ENCODE measurements at regions not wholly inside any gene's neighbourhood (a gene's known extent, or its start where the extent isn't known, plus 50 kb on each side); places are given as distances from the start of the nearest gene placed in this dataset.

DNA sequence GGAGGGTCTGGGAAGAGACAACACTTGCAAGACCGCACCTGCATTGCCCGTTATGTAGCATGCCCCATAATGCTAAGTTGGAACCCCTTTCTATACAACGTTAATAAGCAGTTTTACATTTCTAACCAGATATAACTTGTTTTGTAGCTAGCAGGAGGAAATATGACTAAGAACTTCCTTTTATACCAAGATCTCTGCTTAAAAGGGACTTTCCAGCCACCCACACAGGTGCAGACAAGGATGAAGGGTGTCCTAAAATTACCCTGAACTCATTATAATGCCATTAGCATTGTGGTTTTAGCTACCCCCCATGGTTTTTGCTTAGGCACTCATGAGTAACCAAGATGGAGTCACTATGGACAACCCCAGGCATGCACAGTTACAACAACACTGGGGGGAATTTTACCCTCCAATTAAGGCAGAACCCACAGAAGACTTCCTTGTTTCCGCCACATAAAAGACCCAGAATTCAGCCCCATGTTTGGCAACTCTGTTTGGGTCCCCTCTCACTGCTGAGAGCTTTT lies 362.8 kb downstream of the CBLN2 start:
- peak; percentile 44 for DNase-seq (ENCODE audit: low spot score)

DNA sequence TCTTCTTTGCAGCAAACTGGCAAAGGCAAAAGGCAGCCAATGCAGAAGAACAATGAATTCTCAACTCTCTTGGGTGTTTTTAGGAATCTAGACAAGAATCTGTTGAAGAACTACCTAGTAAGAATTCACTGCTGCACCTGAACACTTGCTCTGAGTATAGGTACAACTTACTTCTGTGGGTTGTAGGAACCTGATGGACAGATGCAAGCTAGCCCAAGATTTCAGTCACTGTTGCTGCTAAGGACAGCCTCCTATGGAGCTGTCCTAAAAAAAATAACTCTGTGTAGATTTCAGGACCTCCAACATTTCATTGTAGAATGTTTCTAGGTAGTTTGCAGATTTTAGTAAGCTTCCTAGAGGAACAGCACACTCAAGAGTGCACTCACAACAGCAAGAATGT lies 363.5 kb downstream of the CBLN2 start:
- no peak for DNase-seq (ENCODE audit: low spot score)

DNA sequence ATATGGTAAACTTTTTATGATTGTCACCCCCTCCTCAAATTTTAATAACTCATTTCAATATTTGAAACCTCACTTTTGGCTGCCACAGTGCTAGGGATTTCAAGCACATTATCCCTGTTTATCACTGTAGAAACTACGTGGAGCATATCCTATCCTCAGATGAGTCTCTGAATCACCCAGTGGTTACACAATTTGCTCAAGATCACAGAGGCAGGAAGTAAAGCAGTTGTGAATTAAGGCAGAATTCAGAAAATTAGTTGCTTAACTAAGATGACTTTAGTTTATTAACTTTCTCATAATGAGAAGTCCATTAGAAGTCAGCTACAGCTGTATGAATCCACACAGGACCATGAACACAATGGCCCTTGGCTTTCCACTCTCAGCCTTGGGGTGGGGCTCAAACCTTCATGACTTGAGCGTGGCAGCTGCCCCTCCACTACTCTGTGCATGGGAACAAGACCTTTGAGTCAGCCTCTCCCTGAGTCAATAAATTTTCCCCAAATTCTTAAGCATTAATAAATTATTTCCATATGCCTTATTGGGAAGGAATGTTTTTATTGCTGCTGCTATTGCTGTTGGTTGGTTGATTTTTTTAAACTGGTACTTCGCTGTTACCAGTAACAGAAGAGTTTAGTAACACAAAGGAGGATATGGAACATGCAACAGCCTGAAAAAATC lies 369.0 kb downstream of the CBLN2 start:
- DNase-seq (ENCODE audit: low spot score): no peak

DNA sequence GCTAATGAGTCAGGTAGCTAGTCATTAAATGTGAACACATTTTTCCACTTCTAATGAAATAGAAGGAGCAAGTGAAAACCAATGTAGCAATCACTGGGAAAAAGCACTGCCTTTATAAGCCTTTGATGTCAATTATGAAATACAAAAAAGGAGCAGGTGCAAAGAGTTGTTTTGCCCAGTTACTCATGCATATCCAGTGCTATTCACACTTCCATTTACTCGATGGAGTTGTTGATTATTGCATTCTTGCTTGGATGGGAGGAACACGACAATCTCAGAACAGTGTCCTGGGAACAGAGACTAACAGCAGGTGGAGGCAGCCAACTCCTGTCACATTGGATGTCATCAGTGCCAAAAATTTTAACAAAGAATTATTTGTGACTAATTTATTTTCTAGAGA lies 372.5 kb downstream of the CBLN2 start:
- DNase-seq (ENCODE audit: low spot score): no peak

DNA sequence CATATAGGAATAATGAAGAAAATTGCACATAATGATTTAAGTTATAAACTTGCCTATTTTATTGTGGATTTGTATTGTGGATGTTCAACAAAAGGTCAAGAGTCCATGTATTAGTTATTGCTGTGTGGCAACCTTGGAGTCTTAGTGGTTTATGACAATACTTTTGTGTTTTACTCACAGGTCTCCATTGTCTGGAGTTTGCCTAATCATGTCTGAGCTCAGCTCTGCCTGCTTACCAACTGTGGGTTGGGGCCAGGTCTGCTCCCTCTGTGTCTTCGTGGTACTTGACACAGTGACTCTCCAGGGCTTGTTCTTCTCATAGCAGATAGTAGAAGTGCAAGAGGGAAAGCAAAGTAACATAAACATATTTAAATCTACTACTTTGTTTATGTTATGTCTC lies 382.5 kb downstream of the CBLN2 start:
- DNase-seq (ENCODE audit: low spot score): no peak

DNA sequence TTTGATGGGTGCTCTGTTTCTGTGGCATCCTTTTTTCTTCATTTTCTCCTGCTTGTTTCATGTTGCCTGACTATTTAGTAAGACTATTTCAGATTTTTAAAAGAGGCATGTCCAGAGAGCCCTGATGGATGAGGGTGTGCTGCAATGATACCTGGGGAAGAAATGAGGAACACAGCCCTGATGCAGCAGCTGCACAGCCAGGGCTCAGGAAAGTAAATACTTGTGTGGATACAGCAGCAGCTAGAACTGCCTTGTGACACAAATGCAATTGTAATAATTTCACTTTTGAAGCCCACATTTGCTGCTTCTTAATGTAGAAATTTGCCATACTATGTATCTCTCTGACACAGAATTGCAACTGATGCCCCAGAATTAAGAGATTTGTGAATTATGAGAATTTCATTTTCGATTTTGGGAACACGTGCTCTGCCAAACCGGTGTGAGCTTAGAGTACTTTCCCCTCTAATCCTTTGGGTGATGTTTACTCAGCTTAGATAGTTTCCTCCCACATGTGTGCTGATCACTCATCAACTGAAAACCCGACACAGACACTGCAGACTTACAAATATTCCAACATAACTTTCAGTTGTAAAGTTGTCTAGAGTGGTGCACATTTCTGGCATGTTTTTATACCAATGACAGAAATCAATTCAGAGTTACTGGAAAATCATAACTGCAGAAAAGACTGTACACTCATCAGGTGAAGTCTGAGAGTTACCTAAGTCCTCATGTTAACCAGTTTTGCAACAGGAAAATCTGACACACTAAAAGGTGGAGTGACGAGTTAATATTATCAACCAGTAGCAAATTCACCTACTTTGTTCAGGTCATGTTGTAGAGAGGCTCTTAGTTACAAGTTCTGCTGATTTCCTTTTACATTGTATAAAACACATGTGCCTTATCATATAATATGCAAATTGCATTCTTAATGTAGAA lies 383.4 kb downstream of the CBLN2 start:
- DNase-seq (ENCODE audit: low spot score): no peak

DNA sequence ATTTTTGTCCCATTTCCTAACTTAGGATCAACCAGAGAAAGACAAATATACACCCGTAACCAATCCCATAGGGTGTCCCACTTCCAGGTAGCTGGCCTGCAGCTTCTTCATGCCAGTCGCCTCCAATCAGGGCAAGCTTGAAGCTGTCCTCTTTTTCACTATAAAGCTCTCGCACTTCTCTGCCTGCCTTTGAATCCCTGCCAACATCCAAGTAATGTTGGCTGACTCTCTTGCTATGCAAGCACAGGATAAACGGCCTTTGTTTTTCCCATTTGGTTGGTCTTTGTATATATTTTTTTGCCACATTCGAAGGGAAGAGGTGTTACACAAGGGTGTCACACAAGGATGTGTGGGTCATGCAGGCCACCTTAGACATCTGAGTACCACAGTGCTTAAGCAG lies 388.8 kb downstream of the CBLN2 start:
- DNase-seq (ENCODE audit: low spot score): no peak

DNA sequence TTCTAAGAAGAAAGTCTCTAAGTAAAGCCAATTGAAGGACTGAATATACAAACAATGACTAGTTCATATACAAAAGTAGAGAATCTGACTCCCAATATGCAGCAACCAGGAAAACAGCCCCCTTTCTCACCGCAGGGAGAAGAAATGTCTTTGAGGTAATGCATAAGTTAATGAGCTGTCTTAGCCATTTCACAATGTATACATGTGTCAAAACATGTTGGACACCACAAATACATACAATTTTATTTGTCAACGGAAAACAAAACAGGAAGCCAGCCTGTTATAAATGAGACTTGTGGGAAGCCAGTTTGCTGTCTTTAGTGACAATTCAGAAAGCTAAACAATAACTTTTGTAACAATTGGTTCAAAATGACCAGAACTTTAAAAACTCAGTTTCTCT lies 389.2 kb downstream of the CBLN2 start:
- no peak for DNase-seq (ENCODE audit: low spot score)

DNA sequence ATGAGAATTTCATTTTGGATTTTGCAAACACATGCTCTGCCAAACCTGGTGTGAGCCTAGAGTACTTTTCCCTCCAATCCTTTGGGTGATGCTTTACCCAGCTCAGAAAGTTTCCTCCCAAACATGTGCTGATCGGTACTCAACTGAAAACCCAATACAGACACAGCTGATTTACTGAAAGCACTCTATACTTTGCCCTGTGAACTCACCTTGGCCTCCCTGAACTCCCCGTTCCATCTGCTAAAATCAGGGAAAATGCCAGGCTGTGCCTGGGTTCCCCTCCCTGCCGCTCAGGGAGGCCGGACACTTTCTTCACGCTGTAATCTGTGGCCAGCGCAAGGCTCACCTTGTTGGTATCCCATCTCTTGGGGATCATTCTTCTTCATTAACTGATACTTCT lies 391.2 kb downstream of the CBLN2 start:
- DNase-seq (ENCODE audit: low spot score): no peak

DNA sequence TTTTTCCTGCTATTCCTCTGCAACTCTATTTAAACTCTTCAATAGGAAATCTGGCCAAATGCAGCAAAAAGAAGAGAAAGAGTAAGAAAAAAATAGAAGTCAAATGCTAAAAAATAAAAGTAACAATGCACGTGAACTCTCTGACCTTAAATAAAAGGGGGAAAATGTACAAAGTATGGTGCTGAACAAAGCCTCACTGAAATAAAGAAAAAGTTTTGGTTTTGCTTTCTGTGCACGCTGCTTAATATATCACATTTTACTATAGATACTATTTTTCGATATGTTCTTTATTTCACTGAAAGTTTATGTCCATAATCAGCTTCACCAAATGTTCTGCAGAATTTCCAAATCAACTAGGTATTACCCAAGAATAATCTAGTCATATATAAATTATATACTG lies 396.3 kb downstream of the CBLN2 start:
- DNase-seq (ENCODE audit: low spot score): no peak

DNA sequence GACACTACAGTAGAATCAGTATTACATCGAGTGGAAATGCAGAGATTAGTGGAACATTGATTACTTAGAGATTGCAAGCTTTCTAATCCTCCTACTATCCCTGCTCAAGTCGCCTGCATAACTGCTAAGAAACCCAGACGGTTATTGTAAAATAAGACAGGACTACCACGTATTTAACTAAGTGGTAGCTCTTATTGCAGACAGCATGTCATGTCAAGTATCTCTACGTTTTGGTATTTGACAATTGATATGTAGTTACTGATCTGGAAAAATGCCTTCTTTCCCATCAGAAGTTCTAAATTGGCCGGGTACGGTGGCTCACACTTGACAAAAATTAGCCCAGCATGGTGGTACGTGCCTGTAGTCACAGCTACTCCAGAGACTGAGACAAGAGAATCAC lies 404.1 kb downstream of the CBLN2 start:
- no peak for DNase-seq (ENCODE audit: low spot score)

DNA sequence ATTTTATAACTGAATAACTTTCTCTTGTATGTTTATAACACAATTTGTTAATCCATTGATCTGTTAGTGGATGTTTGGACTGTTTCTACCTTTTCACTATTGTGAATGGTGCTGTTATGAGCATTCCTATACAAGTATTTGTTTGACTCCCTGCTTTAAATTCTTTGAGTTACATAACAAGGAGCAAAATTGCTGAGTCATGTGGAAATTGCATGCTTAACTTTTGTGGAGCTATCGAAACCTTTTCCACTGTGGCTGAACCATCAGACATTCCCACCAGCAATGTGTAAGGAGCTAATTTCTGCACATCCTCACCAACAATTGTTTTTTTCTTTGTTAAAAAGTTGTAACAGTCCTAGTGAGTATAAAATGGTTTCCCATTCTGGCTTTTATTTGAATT lies 415.5 kb downstream of the CBLN2 start:
- no peak for DNase-seq (ENCODE audit: low spot score)

DNA sequence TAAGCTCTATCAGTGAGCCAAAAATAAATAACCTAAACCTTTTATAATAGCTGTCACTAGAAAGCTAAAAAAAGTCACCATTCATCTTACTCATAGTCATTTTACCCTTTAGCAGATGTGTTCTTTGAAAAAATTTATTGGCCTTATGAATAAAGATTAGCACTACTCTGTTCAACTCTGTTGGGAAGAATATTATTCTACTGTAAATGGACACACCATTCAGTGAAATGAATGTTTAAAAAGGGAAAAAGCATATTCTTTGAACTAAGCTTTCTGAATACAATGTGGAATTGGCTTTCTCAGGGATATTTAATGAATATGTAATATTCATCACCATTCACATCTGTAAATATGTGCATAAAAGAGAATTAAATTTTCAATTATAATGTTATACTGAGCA lies 422.0 kb downstream of the CBLN2 start:
- DNase-seq (ENCODE audit: low spot score): no peak

DNA sequence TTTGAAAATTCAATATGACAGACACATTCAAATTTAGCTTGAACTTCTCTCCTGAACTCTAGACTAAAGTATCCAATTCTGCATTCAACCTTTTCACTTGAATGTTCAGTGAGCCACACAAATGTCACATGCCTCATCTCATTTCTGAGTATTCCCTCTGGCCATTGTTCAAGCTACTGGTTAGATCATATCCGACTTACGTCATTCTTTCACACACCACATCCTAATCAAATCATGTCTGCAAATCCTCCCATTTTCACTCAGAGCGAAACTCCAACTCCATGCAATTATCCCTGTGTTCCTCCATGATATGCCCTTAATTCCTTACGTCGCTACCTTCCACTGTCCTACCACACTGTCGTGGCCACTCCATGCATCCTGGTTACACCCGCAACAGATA lies 425.1 kb downstream of the CBLN2 start:
- DNase-seq (ENCODE audit: low spot score): no peak

DNA sequence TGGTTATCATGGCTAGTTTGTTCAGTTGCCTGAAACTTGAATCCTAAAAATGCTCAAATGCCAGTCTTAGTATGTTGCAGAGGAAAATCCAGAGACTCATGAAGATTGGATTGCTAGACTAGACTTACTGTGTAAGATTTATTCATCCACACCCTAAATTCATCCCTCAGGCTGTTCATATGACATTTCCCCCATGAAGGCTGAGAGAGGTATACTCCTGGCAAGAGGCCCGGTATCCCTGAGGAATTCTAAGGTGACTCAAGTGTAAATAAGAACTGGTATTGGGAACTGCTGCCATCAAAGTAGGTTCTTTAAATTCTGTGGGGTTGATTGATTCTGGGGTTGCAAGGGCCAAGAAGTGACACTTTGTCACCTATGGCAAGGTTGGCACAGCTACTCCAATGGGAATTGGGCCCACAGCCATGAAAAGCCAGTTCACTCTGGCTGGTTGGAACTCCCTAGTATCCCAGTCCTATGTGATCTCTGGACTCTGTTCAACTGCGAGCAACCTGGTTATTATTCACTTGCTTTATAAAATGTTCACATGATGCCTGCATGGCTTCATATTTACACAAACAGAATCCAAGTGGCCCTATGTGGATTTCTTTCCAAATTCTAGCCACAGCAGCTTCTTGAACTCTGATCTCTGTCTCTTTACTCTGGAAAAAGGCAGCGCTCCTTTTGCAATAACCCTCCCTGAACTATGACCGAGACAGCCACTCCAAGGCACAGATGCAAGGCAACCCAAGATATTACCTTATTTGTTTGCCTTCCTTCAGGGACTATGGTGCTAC lies 429.1 kb downstream of the CBLN2 start:
- no peak for DNase-seq (ENCODE audit: low spot score)

DNA sequence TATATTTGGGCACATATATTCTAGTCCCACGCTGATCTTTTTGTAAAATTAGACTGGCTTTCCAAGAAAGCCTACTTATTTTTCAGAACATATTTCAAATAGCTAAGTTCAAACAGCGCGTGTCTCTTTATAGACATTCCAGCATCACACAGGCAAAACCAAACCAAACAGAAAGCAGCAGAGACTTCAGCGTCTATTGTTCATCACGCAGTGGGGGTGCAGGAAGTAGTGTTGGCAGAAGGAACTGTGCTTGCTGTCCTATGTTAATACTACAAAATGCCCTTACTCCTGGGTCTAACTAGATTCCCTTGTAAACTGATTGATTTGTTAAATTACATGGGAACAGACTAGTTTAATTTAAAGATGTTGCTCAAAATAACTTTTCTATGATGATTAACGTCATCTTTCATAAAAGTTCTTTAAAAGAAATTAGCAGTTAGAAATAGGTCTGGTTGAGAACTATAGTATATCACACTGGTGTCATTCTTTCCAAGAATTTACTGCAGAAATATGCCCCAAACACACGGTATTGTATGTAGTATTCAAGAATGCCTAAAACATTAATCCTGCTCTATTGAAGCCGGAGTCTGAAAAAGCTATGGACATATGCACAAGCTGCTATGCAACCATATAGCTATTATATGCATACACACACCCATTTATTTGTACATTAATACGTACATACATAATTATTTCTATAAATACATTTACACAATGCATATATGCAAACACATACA lies 436.3 kb downstream of the CBLN2 start:
- no peak for DNase-seq (ENCODE audit: low spot score)

DNA sequence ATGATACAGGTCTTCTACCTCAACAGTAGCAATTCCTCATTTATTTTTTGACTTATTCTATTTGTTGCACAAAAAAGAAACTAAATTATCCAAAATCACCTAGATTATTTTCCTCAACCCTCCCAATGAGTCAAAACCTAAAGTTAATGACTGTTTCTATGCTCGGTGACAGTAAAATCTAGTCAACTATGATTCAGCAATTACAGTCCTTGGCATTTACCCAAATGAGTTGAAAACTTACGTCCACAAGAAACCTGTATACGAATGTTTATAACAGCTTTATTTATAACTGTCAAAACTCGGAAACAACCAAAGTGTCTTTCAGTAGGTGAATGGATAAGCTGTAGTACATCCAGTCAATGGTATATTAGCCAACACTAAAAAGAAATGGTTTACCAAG lies 439.3 kb downstream of the CBLN2 start:
- DNase-seq (ENCODE audit: low spot score): no peak

DNA sequence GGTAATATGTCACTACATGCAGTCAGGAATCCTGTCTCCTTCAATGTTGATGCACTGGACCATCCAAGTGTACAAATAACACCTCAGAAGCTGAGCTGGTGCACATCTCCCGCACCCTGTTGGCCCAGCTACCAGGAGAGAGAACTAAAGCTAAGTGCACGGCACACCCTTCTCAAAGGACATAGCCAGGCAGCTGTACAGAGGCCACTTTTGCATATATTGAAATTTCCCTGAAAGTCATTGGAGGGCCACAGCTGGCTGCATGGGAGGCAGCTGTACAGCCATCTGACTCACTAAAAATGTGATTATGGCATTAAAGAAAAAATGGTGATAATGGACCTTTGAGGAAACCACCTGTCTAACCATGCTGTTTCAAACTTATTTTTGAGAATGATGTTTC lies 441.7 kb downstream of the CBLN2 start:
- DNase-seq (ENCODE audit: low spot score): no peak

DNA sequence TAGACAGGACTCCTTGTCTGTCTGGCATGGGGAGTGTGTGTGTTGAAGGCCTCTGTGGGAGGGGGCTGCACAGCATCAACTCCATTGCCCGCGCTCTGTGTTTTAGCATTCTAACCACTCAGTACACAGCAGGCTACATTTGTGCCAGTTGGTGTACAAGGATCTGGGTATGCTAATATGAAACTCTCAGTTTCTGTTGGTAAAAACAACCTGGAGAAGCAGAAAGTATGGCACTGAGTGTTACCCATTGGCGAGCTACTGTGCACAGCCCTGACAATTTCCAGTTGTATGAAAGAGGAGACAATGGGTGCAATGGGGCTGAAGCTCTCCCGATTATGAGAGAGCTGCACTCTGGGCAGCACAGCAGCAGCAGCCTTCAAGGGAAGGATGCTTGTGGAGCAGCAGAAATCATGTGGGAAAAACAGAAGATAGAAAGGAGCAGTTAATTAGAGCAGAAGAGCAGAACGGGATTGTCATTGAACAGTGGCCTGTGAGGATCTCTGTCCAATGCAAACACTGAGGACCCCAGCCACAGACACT lies 443.6 kb downstream of the CBLN2 start:
- no peak for DNase-seq (ENCODE audit: low spot score)

DNA sequence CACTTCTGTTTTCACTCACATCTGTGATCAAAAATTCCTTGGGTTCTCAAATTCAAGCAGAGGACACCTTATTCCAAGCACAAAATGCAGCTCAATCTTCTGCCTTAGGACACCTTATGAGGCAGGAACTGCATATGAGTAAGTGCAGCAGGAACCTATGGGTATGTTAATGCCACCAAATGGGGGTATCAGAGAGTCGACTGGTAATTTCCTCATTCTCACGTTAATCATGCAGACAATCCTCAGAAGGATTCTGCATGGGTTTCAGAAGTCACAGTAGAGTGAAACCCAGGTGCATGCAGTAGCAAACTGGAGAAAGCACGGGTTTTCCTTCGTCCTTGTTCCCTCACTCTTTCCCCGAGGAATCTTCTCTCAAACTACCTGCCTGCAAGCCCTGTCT lies 452.8 kb downstream of the CBLN2 start:
- DNase-seq (ENCODE audit: low spot score): no peak

DNA sequence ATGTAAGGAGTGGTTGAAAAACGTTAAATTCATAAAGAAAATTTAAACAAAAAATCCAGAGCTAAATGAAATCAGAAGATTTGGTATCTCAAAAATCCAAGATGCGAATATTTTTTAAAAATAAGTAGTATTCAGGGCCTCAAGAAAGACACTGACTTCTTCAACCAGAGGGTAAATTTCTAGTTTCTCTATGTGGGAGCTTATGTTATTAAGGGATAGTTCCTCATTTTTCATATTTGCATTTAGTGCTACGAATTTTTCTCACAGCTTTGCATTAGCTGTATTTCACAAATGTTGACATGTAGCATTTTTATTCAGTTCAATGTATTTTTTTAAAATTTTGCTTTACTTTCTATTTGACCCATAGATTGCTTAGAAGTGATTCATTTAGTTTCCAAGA lies 454.7 kb downstream of the CBLN2 start:
- DNase-seq (ENCODE audit: low spot score): no peak

DNA sequence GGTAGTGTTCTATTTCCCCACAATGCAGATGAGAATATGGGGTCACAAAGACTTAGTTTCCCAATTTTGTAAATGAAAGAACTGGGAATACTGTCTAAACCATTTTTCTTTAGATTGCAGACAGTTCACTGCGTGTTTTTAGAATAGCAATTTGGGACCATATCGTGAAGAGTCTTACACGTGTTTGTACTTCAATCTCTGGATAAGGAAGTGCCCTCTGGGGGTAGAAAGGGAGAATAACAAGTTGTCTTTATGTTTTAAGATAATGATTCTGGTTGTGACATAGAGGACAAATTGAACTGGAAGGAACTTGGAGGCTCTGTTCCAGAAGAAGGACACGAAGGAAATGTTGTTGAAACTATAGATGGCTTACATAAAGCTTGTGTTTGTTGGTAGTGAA lies 457.7 kb downstream of the CBLN2 start:
- DNase-seq (ENCODE audit: low spot score): no peak

All from germinal center (tissue), 1 donor.